ENCODE measurements at regions not wholly inside any gene's neighbourhood (a gene's known extent, or its start where the extent isn't known, plus 50 kb on each side); places are given as distances from the start of the nearest gene placed in this dataset.

DNA sequence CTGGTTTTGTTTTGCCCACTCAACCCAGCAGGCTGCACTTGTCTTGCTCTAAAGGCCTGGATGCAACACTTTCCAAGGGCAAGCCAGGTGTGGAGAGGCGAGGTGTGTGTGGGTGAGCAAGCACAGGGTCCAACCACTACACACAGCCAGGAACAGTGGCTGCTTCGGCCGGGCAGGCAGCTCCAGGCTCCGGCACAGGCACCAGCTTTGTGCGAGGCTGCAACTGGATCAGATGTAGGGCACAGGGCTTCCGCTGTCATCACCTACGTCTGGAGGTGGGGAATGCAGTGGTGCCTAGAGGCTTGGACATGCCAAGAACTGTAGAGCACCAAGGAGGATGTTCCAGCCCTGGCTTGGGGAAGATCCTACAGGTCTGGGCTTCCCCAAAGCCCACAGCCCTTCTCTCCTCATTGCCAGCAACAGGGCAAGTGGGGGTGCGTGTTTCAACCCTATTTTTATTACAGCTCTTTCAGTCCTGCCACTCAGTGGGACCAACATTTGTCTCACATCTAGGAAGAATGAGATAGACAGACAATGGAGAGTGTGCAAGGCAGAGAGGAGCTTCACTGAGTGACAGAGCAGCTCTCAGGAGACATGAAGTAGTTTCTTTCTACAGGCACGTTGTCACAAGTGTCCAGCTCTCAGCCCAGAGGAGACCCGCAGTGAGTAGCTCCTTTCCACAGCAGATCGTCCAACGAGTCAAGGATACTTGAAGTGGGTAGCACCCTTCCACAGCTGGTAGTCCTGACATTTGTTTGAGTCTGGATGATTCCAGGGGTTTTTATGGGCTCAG is 622.2 kb downstream of the CDH9 start:
- peaks cover 15% of the 10 kb centered on the region for H3K9me3 ChIP-seq (ENCODE audit: control insufficient read depth, insufficient read depth, low read length)
- no peak overlapping the region for H3K56ac ChIP-seq (ENCODE audit: extremely low read depth, insufficient read depth, low read length)
- no peak for ATAC-seq (ENCODE audit: low read depth)
- no peak overlapping the region for H4K91ac ChIP-seq (ENCODE audit: insufficient read depth, low read depth, low read length)
- no peak overlapping the region for H4K5ac ChIP-seq (ENCODE audit: low read depth, low read length)
- ChIA-PET CTCF (no interaction called here), POLR2A (ENCODE audit: unreplicated experiment) (no interaction called here)
- no peak overlapping the region for H3K14ac ChIP-seq (replicated peaks; ENCODE audit: low read depth, low read length)
- WGBS, 2 experiments (ENCODE audit: extremely low coverage in 2 of 2, insufficient read length in 1 of 2) = 80% methylated on average over 1 of the region's 12 CpGs; no CpG with 5 or more reads in 1 of the 2 experiments
- in situ Hi-C loops (cut with MboI; ENCODE audit: low sequenced_read_pairs) (no loop called here), dilution Hi-C loops (cut with HindIII; ENCODE audit: low sequenced_read_pairs, unreplicated experiment) (no loop called here), intact Hi-C loops (cut with micrococcal nuclease) (no loop called here)
- no peak overlapping the region for H3K23ac ChIP-seq (ENCODE audit: low read depth, low read length)
- no peaks in the 10 kb centered on the region for H3K4me1 ChIP-seq (ENCODE audit: control insufficient read depth, insufficient read depth, low read length)
- H3K9me1 ChIP-seq (ENCODE audit: insufficient read depth, low read length) = no peaks in the 10 kb centered on the region
- no peak overlapping the region for H3K4me3 ChIP-seq (ENCODE audit: insufficient read depth, low read depth, low read length)
- no peak overlapping the region for H3K27ac ChIP-seq (ENCODE audit: insufficient read depth, low read length)
- no peak overlapping the region for H2AFZ ChIP-seq (replicated peaks; ENCODE audit: low read length, poor library complexity)
- H3K79me1 ChIP-seq (ENCODE audit: low read depth in 1 of 2, low read length in 2 of 2) = no peaks in the 10 kb centered on the region
- no peak overlapping the region for H3K4ac ChIP-seq (ENCODE audit: low read depth, low read length)
- H2BK120ac ChIP-seq (ENCODE audit: low read depth, low read length) = no peak overlapping the region
- TF ChIP-seq SMC3 (IDR thresholded peaks at IDR 0.05; ENCODE audit: low read depth, low read length) (no peak), MAFK (IDR thresholded peaks at IDR 0.05; ENCODE audit: low read depth, low read length) (no peak), MXI1 (IDR thresholded peaks at IDR 0.05; ENCODE audit: borderline replicate concordance, low read depth, low read length) (no peak), FOS (IDR thresholded peaks at IDR 0.05; ENCODE audit: low read depth, low read length) (no peak), RFX5 (IDR thresholded peaks at IDR 0.05; ENCODE audit: low read depth, low read length) (no peak), CHD1 (IDR thresholded peaks at IDR 0.05; ENCODE audit: low read depth, low read length) (no peak)
- H3K18ac ChIP-seq (ENCODE audit: low read depth, low read length) = no peak overlapping the region
- H4K8ac ChIP-seq (ENCODE audit: low read depth in 2 of 2, low read length in 2 of 2) = no peak overlapping the region
- H2AK5ac ChIP-seq (ENCODE audit: low read depth, low read length) = no peak overlapping the region
- H3K27me3 ChIP-seq (ENCODE audit: control insufficient read depth, insufficient read depth, low read length) = no peaks in the 10 kb centered on the region
- DNase-seq = no peak
- H2BK15ac ChIP-seq (ENCODE audit: low read depth, low read length) = no peak overlapping the region
- H2BK5ac ChIP-seq (ENCODE audit: low read depth, low read length, poor library complexity, severe bottlenecking) = no peak overlapping the region
- H3K36me3 ChIP-seq (ENCODE audit: control insufficient read depth, insufficient read depth, low read length) = no peaks in the 10 kb centered on the region
- no peak overlapping the region for H3K9ac ChIP-seq (ENCODE audit: low read depth, low read length)
- no peak overlapping the region for H2BK20ac ChIP-seq (ENCODE audit: low read depth, low read length)
- no TSS peak for BruUV-seq (replicated peaks)
- H3K4me2 ChIP-seq (ENCODE audit: low read depth, low read length) = no peak overlapping the region
- no peak overlapping the region for H2AK9ac ChIP-seq (replicated peaks; ENCODE audit: low read depth, low read length, poor library complexity)
- no peaks in the 10 kb centered on the region for H4K20me1 ChIP-seq (ENCODE audit: insufficient read depth, low read length)

Measured in IMR-90 (cell line).